ENCODE measurements at regions not wholly inside any gene's neighbourhood (a gene's known extent, or its start where the extent isn't known, plus 50 kb on each side); places are given as distances from the start of the nearest gene placed in this dataset.
"Not testable (repeated sequence)": the region's sequence is repeated elsewhere in the genome, so short reads cannot be mapped to it uniquely, and the experiment has no call there.

GRCh38 chr13:78540058-78540457 is 63.3 kb downstream of the POU4F1 start:
- H3K14ac ChIP-seq (ENCODE audit: low read length) = no peak overlapping the region
- H3K36me3 ChIP-seq (replicated peaks in 1 of 2; ENCODE audit: control insufficient read depth in 2 of 2, insufficient read depth in 2 of 2, low read length in 2 of 2) = peaks cover 0 to 1% of the 10 kb centered on the region in 2 donors
- no peak overlapping the region for H2BK15ac ChIP-seq (ENCODE audit: low read length)
- no peak overlapping the region for H3K4ac ChIP-seq (ENCODE audit: low read length)
- H3K4me1 ChIP-seq (ENCODE audit: control insufficient read depth in 2 of 2, insufficient read depth in 1 of 2, low read depth in 1 of 2, low read length in 2 of 2) = no peaks in the 10 kb centered on the region
- no peaks in the 10 kb centered on the region for H3K9me3 ChIP-seq (replicated peaks in 1 of 2; ENCODE audit: control insufficient read depth in 2 of 2, insufficient read depth in 1 of 2, low read depth in 1 of 2, low read length in 2 of 2)
- H2AFZ ChIP-seq (ENCODE audit: low read length) = peak overlapping the region; percentile 2
- no peak overlapping the region for H3K9ac ChIP-seq (ENCODE audit: low read depth, low read length, poor library complexity)
- H3K27ac ChIP-seq (replicated peaks; ENCODE audit: low read length) = no peak overlapping the region
- no peak overlapping the region for H2BK120ac ChIP-seq (ENCODE audit: low read depth, low read length)
- H3K27me3 ChIP-seq (ENCODE audit: control insufficient read depth in 3 of 3, insufficient read depth in 3 of 3, low read depth in 1 of 3, low read length in 3 of 3) = no peaks in the 10 kb centered on the region
- DNase-seq (ENCODE audit: low spot score) = no peak
- H4K8ac ChIP-seq (ENCODE audit: low read depth, low read length) = no peak overlapping the region
- H3K23ac ChIP-seq (ENCODE audit: low read depth, low read length, poor library complexity) = no peak overlapping the region
- no peaks in the 10 kb centered on the region for H3K79me1 ChIP-seq (ENCODE audit: low read depth, low read length)
- H3K4me2 ChIP-seq (ENCODE audit: insufficient read depth, low read length, poor library complexity, severe bottlenecking) = no peak overlapping the region
- H2BK12ac ChIP-seq (ENCODE audit: low read length) = no peak overlapping the region
- H3K18ac ChIP-seq (ENCODE audit: low read length) = no peak overlapping the region
- H2AK5ac ChIP-seq (ENCODE audit: low read depth, low read length) = no peak overlapping the region
- H4K91ac ChIP-seq (ENCODE audit: low read depth, low read length, poor library complexity) = no peak overlapping the region
- no CpG with 5 or more reads among the region's 2 CpGs for WGBS, 2 donors (ENCODE audit: extremely low coverage in 2 of 2, insufficient read length in 2 of 2, insufficient replicate concordance in 1 of 2)
- H3K4me3 ChIP-seq (ENCODE audit: low read length in 2 of 2) = no peak overlapping the region
- no peak overlapping the region for H2BK5ac ChIP-seq (ENCODE audit: low read length)

- WGBS, 2 donors (ENCODE audit: extremely low coverage in 2 of 2, insufficient read length in 2 of 2, insufficient replicate concordance in 1 of 2) = no CpG with 5 or more reads among the region's 8 CpGs
- H3K18ac ChIP-seq (ENCODE audit: low read length) = not testable (repeated sequence)
Observed at GRCh38 chr13:78526044-78526443, 77.3 kb downstream of the POU4F1 start.

GRCh38 chr13:78524936-78525335 is 78.4 kb downstream of the POU4F1 start:
- H3K9ac ChIP-seq (ENCODE audit: low read depth, low read length, poor library complexity) = no peak overlapping the region
- H3K4me1 ChIP-seq (ENCODE audit: control insufficient read depth in 2 of 2, insufficient read depth in 1 of 2, low read depth in 1 of 2, low read length in 2 of 2) = no peaks in the 10 kb centered on the region
- no peak overlapping the region for H3K4ac ChIP-seq (ENCODE audit: low read length)
- H2AK5ac ChIP-seq (ENCODE audit: low read depth, low read length) = no peak overlapping the region
- no peak overlapping the region for H3K4me2 ChIP-seq (ENCODE audit: insufficient read depth, low read length, poor library complexity, severe bottlenecking)
- no peak for DNase-seq (ENCODE audit: low spot score)
- no peak overlapping the region for H3K4me3 ChIP-seq (ENCODE audit: low read length in 2 of 2)
- no peak overlapping the region for H4K8ac ChIP-seq (ENCODE audit: low read depth, low read length)
- no peak overlapping the region for H2BK15ac ChIP-seq (ENCODE audit: low read length)
- no peak overlapping the region for H2BK5ac ChIP-seq (ENCODE audit: low read length)
- H3K9me3 ChIP-seq (replicated peaks in 1 of 2; ENCODE audit: control insufficient read depth in 2 of 2, insufficient read depth in 1 of 2, low read depth in 1 of 2, low read length in 2 of 2) = no peaks in the 10 kb centered on the region
- no CpG with 5 or more reads among the region's 1 CpG for WGBS, 2 donors (ENCODE audit: extremely low coverage in 2 of 2, insufficient read length in 2 of 2, insufficient replicate concordance in 1 of 2)
- no peak overlapping the region for H3K23ac ChIP-seq (ENCODE audit: low read depth, low read length, poor library complexity)
- H3K18ac ChIP-seq (ENCODE audit: low read length) = no peak overlapping the region
- no peak overlapping the region for H2BK12ac ChIP-seq (ENCODE audit: low read length)
- no peak overlapping the region for H2AFZ ChIP-seq (ENCODE audit: low read length)
- H3K79me1 ChIP-seq (ENCODE audit: low read depth, low read length) = no peaks in the 10 kb centered on the region
- H3K14ac ChIP-seq (ENCODE audit: low read length) = no peak overlapping the region
- no peak overlapping the region for H2BK120ac ChIP-seq (ENCODE audit: low read depth, low read length)
- no peaks in the 10 kb centered on the region for H3K27me3 ChIP-seq (ENCODE audit: control insufficient read depth in 3 of 3, insufficient read depth in 3 of 3, low read depth in 1 of 3, low read length in 3 of 3)
- H4K91ac ChIP-seq (ENCODE audit: low read depth, low read length, poor library complexity) = no peak overlapping the region
- H3K27ac ChIP-seq (replicated peaks; ENCODE audit: low read length) = no peak overlapping the region
- H3K36me3 ChIP-seq (replicated peaks in 1 of 2; ENCODE audit: control insufficient read depth in 2 of 2, insufficient read depth in 2 of 2, low read length in 2 of 2) = no peaks in the 10 kb centered on the region

More at GRCh38 chr13:78526044-78526443, 77.3 kb downstream of the POU4F1 start:
- not testable (repeated sequence) for H3K79me1 ChIP-seq (ENCODE audit: low read depth, low read length); H3K4me2 ChIP-seq (ENCODE audit: insufficient read depth, low read length, poor library complexity, severe bottlenecking); H4K8ac ChIP-seq (ENCODE audit: low read depth, low read length); H3K4me3 ChIP-seq (ENCODE audit: low read length in 2 of 2); H3K4ac ChIP-seq (ENCODE audit: low read length); H3K27ac ChIP-seq (replicated peaks; ENCODE audit: low read length); H2BK15ac ChIP-seq (ENCODE audit: low read length); H2BK120ac ChIP-seq (ENCODE audit: low read depth, low read length); H3K36me3 ChIP-seq (replicated peaks in 1 of 2; ENCODE audit: control insufficient read depth in 2 of 2, insufficient read depth in 2 of 2, low read length in 2 of 2); H3K9ac ChIP-seq (ENCODE audit: low read depth, low read length, poor library complexity); H3K9me3 ChIP-seq (replicated peaks in 1 of 2; ENCODE audit: control insufficient read depth in 2 of 2, insufficient read depth in 1 of 2, low read depth in 1 of 2, low read length in 2 of 2); H2AK5ac ChIP-seq (ENCODE audit: low read depth, low read length); H4K91ac ChIP-seq (ENCODE audit: low read depth, low read length, poor library complexity); H2BK5ac ChIP-seq (ENCODE audit: low read length); H2BK12ac ChIP-seq (ENCODE audit: low read length); H2AFZ ChIP-seq (ENCODE audit: low read length); H3K4me1 ChIP-seq (ENCODE audit: control insufficient read depth in 2 of 2, insufficient read depth in 1 of 2, low read depth in 1 of 2, low read length in 2 of 2); H3K14ac ChIP-seq (ENCODE audit: low read length); DNase-seq (ENCODE audit: low spot score); H3K23ac ChIP-seq (ENCODE audit: low read depth, low read length, poor library complexity); H3K27me3 ChIP-seq (ENCODE audit: control insufficient read depth in 3 of 3, insufficient read depth in 3 of 3, low read depth in 1 of 3, low read length in 3 of 3)

GRCh38 chr13:78521091-78521490 is 82.3 kb downstream of the POU4F1 start:
- no peaks in the 10 kb centered on the region for H3K4me1 ChIP-seq (ENCODE audit: control insufficient read depth in 2 of 2, insufficient read depth in 1 of 2, low read depth in 1 of 2, low read length in 2 of 2)
- no peak overlapping the region for H2BK120ac ChIP-seq (ENCODE audit: low read depth, low read length)
- no peak overlapping the region for H3K4ac ChIP-seq (ENCODE audit: low read length)
- no peak overlapping the region for H3K23ac ChIP-seq (ENCODE audit: low read depth, low read length, poor library complexity)
- H3K9me3 ChIP-seq (replicated peaks in 1 of 2; ENCODE audit: control insufficient read depth in 2 of 2, insufficient read depth in 1 of 2, low read depth in 1 of 2, low read length in 2 of 2) = no peaks in the 10 kb centered on the region
- no peaks in the 10 kb centered on the region for H3K27me3 ChIP-seq (ENCODE audit: control insufficient read depth in 3 of 3, insufficient read depth in 3 of 3, low read depth in 1 of 3, low read length in 3 of 3)
- no CpG with 5 or more reads among the region's 6 CpGs for WGBS, 2 donors (ENCODE audit: extremely low coverage in 2 of 2, insufficient read length in 2 of 2, insufficient replicate concordance in 1 of 2)
- H3K4me2 ChIP-seq (ENCODE audit: insufficient read depth, low read length, poor library complexity, severe bottlenecking) = no peak overlapping the region
- H2AFZ ChIP-seq (ENCODE audit: low read length) = no peak overlapping the region
- DNase-seq (ENCODE audit: low spot score) = no peak
- no peak overlapping the region for H4K91ac ChIP-seq (ENCODE audit: low read depth, low read length, poor library complexity)
- H3K18ac ChIP-seq (ENCODE audit: low read length) = no peak overlapping the region
- no peaks in the 10 kb centered on the region for H3K79me1 ChIP-seq (ENCODE audit: low read depth, low read length)
- no peak overlapping the region for H3K4me3 ChIP-seq (ENCODE audit: low read length in 2 of 2)
- no peak overlapping the region for H2BK15ac ChIP-seq (ENCODE audit: low read length)
- no peak overlapping the region for H2BK12ac ChIP-seq (ENCODE audit: low read length)
- no peak overlapping the region for H3K14ac ChIP-seq (ENCODE audit: low read length)
- no peak overlapping the region for H4K8ac ChIP-seq (ENCODE audit: low read depth, low read length)
- no peak overlapping the region for H3K9ac ChIP-seq (ENCODE audit: low read depth, low read length, poor library complexity)
- H2BK5ac ChIP-seq (ENCODE audit: low read length) = no peak overlapping the region
- no peak overlapping the region for H2AK5ac ChIP-seq (ENCODE audit: low read depth, low read length)
- H3K36me3 ChIP-seq (replicated peaks in 1 of 2; ENCODE audit: control insufficient read depth in 2 of 2, insufficient read depth in 2 of 2, low read length in 2 of 2) = no peaks in the 10 kb centered on the region
- no peak overlapping the region for H3K27ac ChIP-seq (replicated peaks; ENCODE audit: low read length)
